Neural cell (in vitro differentiated cells): ENCODE measurements at regions not wholly inside any gene's neighbourhood (a gene's known extent, or its start where the extent isn't known, plus 50 kb on each side); places are given as distances from the start of the nearest gene placed in this dataset.

Experiments
- H2AFZ ChIP-seq: fragments of 200-600, 300-800 bp; sonication (generic), shearing (Covaris generic); 2 replicates; pipeline ENCODE4 v1.6.0; 2014; ENCODE audit warnings: low read depth, mild to moderate bottlenecking, antibody characterized with exemption, low read length, moderate library complexity
- H3F3A ChIP-seq: fragments of 200-600 bp; shearing (Covaris generic); 2 replicates; pipeline ENCODE4 v1.6.1; 2016; ENCODE audit warnings: mild to moderate bottlenecking, moderate library complexity, mixed read lengths, antibody characterized with exemption, low read length; ENCODE audit not compliant: insufficient read depth, poor library complexity, severe bottlenecking
- H3K27ac ChIP-seq: fragments of 200-600, 300-800 bp; sonication (generic), shearing (Covaris generic); 2 replicates; pipeline ENCODE4 v1.5.1; 2014; ENCODE audit warnings: mild to moderate bottlenecking, low read length, moderate library complexity
- H3K27me3 ChIP-seq: fragments of 300-800, 200-600 bp; sonication (generic), shearing (Covaris generic); 2 replicates; pipeline ENCODE4 v1.6.0; 2014; ENCODE audit warnings: mild to moderate bottlenecking, low read depth, low read length, moderate library complexity; ENCODE audit not compliant: insufficient read depth
- H3K36me3 ChIP-seq: fragments of 300-800, 200-600 bp; sonication (generic), shearing (Covaris generic); 2 replicates; pipeline ENCODE4 v1.5.1; 2014; ENCODE audit warnings: mild to moderate bottlenecking, antibody characterized with exemption, low read length, moderate library complexity; ENCODE audit not compliant: insufficient read depth
- H3K4me2 ChIP-seq: fragments of 300-800, 200-600 bp; sonication (generic), shearing (Covaris generic); 2 replicates; pipeline ENCODE4 v1.6.0; 2014; ENCODE audit warnings: mild to moderate bottlenecking, low read length
- H3K4me3 ChIP-seq: fragments of 300-800, 200-600 bp; sonication (generic), shearing (Covaris generic); 2 replicates; pipeline ENCODE4 v1.5.1; 2014; ENCODE audit warnings: mild to moderate bottlenecking, low read length, moderate library complexity
- H3K79me2 ChIP-seq: fragments of 200-600 bp; shearing (Covaris generic); replicated peaks from 2 replicates; pipeline ENCODE4 v1.6.0; 2014; ENCODE audit warnings: mild to moderate bottlenecking, low read length, moderate library complexity; ENCODE audit not compliant: insufficient read depth
- H3K9ac ChIP-seq: fragments of 300-800, 200-600 bp; sonication (generic), shearing (Covaris generic); 2 replicates; pipeline ENCODE4 v1.6.1; 2016; ENCODE audit warnings: mild to moderate bottlenecking, low read length, mixed read lengths
- H3K9me2 ChIP-seq: fragments of 200-600 bp; shearing (Covaris generic); 2 replicates; pipeline ENCODE4 v1.6.1; 2016; ENCODE audit warnings: mild to moderate bottlenecking, low read length, mixed read lengths; ENCODE audit not compliant: insufficient read depth
- H3K9me3 ChIP-seq: fragments of 200-600, 300-800 bp; sonication (generic), shearing (Covaris generic); 2 replicates; pipeline ENCODE4 v1.6.1; 2016; ENCODE audit warnings: mild to moderate bottlenecking, mixed run types, low read length, moderate library complexity, mixed read lengths
- H4K20me1 ChIP-seq: fragments of 200-600 bp; shearing (Covaris generic); 2 replicates; pipeline ENCODE4 v1.6.1; 2016; ENCODE audit warnings: mild to moderate bottlenecking, mixed run types; ENCODE audit not compliant: insufficient read depth
- EZH2 ChIP-seq: fragments of 200-600, 300-800 bp; shearing (Covaris generic), sonication (generic); IDR thresholded peaks from 2 replicates; pipeline ENCODE4 v1.6.1; 2014; ENCODE audit warnings: antibody characterized with exemption, low read length, borderline replicate concordance, mild to moderate bottlenecking; ENCODE audit not compliant: insufficient read depth, poor library complexity, severe bottlenecking
- MXI1 ChIP-seq: fragments of 450-650 bp; conservative IDR thresholded peaks from 2 replicates; pipeline ENCODE4 v1.6.1; 2014; ENCODE audit warnings: antibody characterized with exemption, mild to moderate bottlenecking; ENCODE audit not compliant: poor library complexity, severe bottlenecking
- POLR2AphosphoS5 ChIP-seq: IDR thresholded peaks from 2 replicates; pipeline ENCODE4 v1.6.1; 2012
- RAD21 ChIP-seq: fragments of 450-650 bp; conservative IDR thresholded peaks from 2 replicates; pipeline ENCODE4 v1.6.1; 2014; ENCODE audit warnings: antibody characterized with exemption, mild to moderate bottlenecking, moderate library complexity
- REST ChIP-seq: IDR thresholded peaks from 2 replicates; pipeline ENCODE4 v1.6.1; 2012; ENCODE audit warnings: borderline replicate concordance
- SMC3 ChIP-seq: fragments of 450-650 bp; conservative IDR thresholded peaks from 2 replicates; pipeline ENCODE4 v1.6.1; 2014; ENCODE audit warnings: antibody characterized with exemption, mild to moderate bottlenecking, moderate library complexity; ENCODE audit not compliant: poor library complexity
- TF ChIP-seq, protein P1 (sequence below): fragments of 450-650 bp; IDR thresholded peaks from 2 replicates; pipeline ENCODE4 v1.5.1; 2014; ENCODE audit warnings: antibody characterized with exemption, mild to moderate bottlenecking, moderate library complexity; ENCODE audit not compliant: poor library complexity, severe bottlenecking

- H3K27me3 ChIP-seq, result no peaks in the 10 kb centered on the region
- no peak overlapping the region for H3K4me2 ChIP-seq
- H3K9me3 ChIP-seq, result no peaks in the 10 kb centered on the region
- H4K20me1 ChIP-seq, result no peaks in the 10 kb centered on the region
- no peak overlapping the region for H3K27ac ChIP-seq
- no peak for TF ChIP-seq REST
- TF ChIP-seq POLR2AphosphoS5, result no peak
- TF ChIP-seq, protein P1, sequence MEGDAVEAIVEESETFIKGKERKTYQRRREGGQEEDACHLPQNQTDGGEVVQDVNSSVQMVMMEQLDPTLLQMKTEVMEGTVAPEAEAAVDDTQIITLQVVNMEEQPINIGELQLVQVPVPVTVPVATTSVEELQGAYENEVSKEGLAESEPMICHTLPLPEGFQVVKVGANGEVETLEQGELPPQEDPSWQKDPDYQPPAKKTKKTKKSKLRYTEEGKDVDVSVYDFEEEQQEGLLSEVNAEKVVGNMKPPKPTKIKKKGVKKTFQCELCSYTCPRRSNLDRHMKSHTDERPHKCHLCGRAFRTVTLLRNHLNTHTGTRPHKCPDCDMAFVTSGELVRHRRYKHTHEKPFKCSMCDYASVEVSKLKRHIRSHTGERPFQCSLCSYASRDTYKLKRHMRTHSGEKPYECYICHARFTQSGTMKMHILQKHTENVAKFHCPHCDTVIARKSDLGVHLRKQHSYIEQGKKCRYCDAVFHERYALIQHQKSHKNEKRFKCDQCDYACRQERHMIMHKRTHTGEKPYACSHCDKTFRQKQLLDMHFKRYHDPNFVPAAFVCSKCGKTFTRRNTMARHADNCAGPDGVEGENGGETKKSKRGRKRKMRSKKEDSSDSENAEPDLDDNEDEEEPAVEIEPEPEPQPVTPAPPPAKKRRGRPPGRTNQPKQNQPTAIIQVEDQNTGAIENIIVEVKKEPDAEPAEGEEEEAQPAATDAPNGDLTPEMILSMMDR, result no peak
- TF ChIP-seq RAD21, result no peak
- TF ChIP-seq SMC3, result no peak
- no peak for TF ChIP-seq MXI1
- no peaks in the 10 kb centered on the region for H3K36me3 ChIP-seq
- no peak overlapping the region for H2AFZ ChIP-seq
- H3K4me3 ChIP-seq, result no peak overlapping the region
- H3K79me2 ChIP-seq, result no peaks in the 10 kb centered on the region
- no peaks in the 10 kb centered on the region for H3K9me2 ChIP-seq
- no peak overlapping the region for H3K9ac ChIP-seq
- peaks cover 3% of the 10 kb centered on the region for H3F3A ChIP-seq
Measured at GRCh38 chr2:226308986-226309385, 490.6 kb downstream of the IRS1 start.

DNA sequence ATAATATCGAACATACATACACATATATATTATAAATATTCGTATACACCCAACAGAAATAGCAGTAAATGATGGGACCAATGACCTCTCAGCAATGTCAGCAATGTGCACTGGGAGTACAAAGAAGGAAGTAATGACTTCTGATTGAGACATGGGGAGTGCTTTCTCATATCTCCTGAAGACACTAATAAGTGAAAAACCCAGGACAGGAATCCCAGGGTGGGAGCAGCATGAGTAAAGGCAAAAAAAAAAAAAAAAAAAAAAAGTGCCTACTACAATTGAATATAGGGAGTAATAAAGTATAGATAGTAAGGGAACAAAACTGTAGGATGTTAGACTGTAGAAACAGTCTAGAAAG, 491.3 kb downstream of the IRS1 start:
- H3K9me2 ChIP-seq, result no peaks in the 10 kb centered on the region
- no peaks in the 10 kb centered on the region for H3K79me2 ChIP-seq
- H3K9me3 ChIP-seq, result no peaks in the 10 kb centered on the region
- H3K36me3 ChIP-seq, result no peaks in the 10 kb centered on the region
- no peak overlapping the region for H3K4me3 ChIP-seq
- no peaks in the 10 kb centered on the region for H4K20me1 ChIP-seq
- TF ChIP-seq, protein P1, result no peak
- TF ChIP-seq EZH2, result no peak
- H2AFZ ChIP-seq, result no peak overlapping the region
- peaks cover 3% of the 10 kb centered on the region for H3F3A ChIP-seq
- H3K27ac ChIP-seq, result no peak overlapping the region
- no peak overlapping the region for H3K9ac ChIP-seq
- no peak overlapping the region for H3K4me2 ChIP-seq
- H3K27me3 ChIP-seq, result no peaks in the 10 kb centered on the region
